ENCODE measurements at regions not wholly inside any gene's neighbourhood (a gene's known extent, or its start where the extent isn't known, plus 50 kb on each side); places are given as distances from the start of the nearest gene placed in this dataset.
"Not testable (repeated sequence)": the region's sequence is repeated elsewhere in the genome, so short reads cannot be mapped to it uniquely, and the experiment has no call there.

DNA sequence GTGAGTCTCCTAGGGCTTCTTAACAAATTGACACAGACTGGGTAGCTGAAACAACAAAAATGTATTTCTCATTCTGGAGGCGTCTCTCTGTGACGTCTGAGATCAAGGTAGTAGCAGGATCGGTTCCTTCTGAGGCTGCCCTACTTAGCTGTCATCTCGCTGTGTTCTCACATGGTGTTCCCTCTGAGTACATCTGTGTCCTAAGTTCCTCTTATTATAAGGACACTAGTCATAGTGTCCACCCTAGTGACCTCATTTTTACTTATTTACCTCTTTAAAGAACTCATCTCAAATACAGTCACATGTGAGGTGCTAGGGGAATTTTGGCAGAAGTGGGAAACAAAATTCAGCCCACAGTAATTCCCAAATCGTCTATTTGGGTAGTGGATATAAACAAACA, 529.1 kb downstream of the NPIPA7 start:
- DNase-seq (ENCODE audit: low spot score) = no peak
- intact Hi-C loops (cut with DNase I) = no loop called here

- intact Hi-C loops (cut with DNase I) = no loop called here
Measured at GRCh38 chr16:16909126-16909525, 530.2 kb downstream of the NPIPA7 start.

DNA sequence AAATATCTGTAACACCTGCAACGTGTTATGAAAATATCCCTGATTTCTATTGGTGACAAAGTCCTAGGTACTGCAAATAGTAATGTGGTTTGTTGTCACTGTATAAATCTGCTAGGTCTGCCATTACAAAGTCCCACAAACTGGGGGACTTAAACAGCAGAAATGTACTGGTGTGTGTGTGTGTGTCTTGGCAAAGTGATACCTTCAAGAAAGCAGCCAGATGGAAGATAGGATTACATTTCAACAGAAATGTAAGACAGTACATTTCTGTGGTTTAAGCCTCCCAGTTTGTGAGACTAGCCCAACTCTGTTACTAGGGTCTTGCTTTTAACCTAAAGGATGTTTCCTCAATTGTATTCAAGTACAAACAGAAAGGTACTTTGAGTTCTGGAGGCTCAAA, 531.7 kb downstream of the NPIPA7 start:
- DNase-seq (ENCODE audit: low spot score) = no peak
- intact Hi-C loops (cut with DNase I) = no loop called here

More at GRCh38 chr16:16909126-16909525, 530.2 kb downstream of the NPIPA7 start:
- no peak for DNase-seq (ENCODE audit: low spot score)

DNA sequence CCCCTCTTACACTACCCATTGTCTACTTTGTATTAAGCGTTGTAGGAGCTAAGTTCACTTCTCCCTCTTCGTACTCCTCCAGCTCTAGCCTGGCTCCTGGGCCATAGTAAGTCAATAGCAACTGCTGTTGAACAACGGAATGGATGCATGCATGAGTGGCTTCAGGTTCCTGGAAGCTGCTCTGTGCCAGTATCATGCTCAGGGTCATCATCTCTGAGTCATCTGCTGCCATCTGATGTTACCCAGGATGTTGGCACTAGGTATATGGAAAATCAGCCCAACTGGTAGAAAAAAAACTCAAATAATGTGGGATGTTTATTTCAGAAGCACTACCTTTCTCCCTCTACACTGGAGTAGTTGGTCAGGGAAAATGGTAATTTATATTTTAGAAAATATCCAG, 536.8 kb downstream of the NPIPA7 start:
- DNase-seq (ENCODE audit: low spot score) = no peak
- intact Hi-C loops (cut with DNase I) = no loop called here

DNA sequence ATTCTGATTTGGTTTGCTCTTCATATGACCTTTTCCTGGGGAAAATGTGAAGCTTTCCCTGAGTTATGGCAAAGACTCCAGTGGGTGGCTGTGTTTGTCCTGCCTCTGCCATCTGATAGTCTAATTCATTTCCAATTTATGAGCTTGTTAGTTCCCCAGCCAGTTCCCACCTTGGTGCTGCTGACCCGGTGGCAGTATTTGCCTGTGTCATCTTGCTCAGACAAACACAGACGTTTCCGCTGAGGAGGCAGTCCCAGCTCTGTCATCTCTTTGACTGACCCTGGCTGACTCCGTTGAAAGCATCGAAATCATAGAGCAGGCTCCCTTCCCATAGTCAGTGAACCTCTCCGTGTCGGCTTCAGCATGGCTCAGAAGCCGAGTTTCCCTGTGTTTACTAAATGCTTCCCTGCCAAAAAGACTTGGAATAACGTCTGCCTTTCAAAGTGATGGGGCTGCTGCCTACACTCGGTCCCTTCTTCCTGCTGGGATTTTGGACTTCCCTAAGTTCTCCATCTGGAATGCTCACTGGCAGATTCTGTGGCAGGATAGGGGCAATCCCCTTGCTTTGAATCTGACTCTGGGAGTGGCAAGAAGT, 538.3 kb downstream of the NPIPA7 start:
- no peak for DNase-seq (ENCODE audit: low spot score)
- intact Hi-C loops (cut with DNase I) = no loop called here

DNA sequence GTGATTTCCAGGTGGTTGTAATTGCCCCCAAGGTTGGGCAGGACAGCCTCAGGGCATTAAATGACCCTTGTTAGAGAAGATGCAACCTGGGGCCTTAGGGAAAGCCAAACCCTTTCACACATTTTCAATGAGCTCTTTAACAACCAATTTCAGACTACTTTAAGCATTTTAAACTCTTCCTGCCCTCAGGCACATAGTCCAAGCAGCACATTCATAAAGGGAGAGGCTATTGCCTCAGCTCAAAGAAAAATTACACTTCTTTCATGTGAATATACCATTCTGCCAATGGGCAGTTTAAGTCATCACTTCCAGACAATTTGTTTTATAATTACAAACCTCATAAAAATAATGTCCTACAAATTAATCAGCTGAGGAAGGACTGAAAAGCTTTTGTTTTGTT, 544.5 kb downstream of the NPIPA7 start:
- intact Hi-C loops (cut with DNase I) = no loop called here
- DNase-seq (ENCODE audit: low spot score) = no peak

GRCh38 chr16:16924613-16925012, 545.7 kb downstream of the NPIPA7 start:
- DNase-seq (ENCODE audit: low spot score) = no peak
- intact Hi-C loops (cut with DNase I) = no loop called here

GRCh38 chr16:16925432-16925831, 545.3 kb downstream of the XYLT1 start:
- no peak for DNase-seq (ENCODE audit: low spot score)
- intact Hi-C loops (cut with DNase I) = no loop called here

DNA sequence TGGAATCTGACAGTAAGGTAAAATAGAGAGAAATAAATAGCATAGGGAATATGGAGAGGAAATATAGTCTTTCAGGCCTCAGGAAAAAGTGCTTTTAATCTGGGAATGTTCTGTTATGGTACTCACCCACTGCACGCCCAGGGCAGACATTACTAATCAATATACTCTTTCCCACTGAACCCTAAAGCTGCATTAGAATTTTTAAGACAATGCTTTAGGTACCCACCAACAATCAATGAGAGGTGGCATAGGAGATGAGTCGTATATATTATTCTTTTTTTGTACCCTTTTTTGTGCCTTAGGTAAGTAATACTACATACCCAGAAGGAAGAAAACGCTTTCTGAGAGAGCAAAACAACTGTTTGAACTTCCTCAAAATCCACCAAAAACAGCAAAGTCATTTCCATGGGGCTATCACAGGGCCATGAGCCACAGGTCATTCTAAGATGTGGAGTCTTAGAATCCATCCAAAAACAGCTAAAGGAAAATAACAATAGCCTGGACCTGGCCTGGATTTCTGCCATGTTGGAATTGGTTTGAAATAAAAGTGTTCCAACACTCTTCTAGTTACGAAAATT, 542.1 kb downstream of the XYLT1 start:
- intact Hi-C loops (cut with DNase I) = no loop called here
- no peak for DNase-seq (ENCODE audit: low spot score)

- no peak for DNase-seq (ENCODE audit: low spot score)
- intact Hi-C loops (cut with DNase I) = no loop called here
Measured at GRCh38 chr16:16930309-16931000, 540.3 kb downstream of the XYLT1 start.

DNA sequence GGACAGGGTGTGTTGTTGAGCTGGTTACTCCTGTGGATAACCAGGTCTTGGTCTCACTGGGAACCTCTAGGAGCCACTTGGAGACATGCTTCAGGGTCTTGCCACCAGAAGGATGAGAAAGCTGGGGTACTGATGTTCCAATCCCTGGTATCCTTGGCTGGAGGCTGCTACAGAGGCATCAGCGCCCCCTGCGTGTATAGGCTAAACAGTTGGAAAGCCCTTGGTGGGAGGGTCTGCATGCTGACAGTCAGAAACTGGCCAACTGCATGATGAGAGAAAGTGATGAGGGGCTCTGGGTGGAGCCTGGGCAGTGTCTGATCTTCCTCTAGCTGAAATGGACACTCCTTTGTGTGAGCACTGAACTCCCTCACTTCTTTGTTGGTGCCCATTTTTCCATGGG, 536.9 kb downstream of the XYLT1 start:
- DNase-seq (ENCODE audit: low spot score) = no peak
- intact Hi-C loops (cut with DNase I) = no loop called here

GRCh38 chr16:16934660-16935059, 536.1 kb downstream of the XYLT1 start:
- intact Hi-C loops (cut with DNase I) = no loop called here
- no peak for DNase-seq (ENCODE audit: low spot score)

DNA sequence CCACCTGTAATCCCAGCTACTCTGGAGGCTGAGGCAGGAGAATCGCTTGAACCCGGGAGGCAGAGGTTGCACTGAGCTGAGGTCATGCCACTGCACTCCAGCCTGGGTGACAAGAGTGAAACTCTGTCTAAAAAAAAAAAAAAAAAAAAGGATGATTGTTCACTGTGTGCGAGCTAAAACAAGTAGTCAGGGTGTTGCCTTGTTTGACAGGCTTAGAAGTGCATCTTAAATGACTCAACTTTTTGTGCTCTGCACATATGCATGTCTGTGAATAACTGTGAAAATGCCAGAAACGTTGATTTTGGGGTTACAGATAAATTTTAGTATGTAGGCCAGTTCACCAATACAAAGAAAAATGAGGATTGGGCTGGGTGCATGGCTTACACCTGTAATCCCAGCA, 534.9 kb downstream of the XYLT1 start:
- intact Hi-C loops (cut with DNase I); DNase-seq (ENCODE audit: low spot score): not testable (repeated sequence)

GRCh38 chr16:16937576-16937975, 533.2 kb downstream of the XYLT1 start:
- intact Hi-C loops (cut with DNase I) = no loop called here
- no peak for DNase-seq (ENCODE audit: low spot score)

DNA sequence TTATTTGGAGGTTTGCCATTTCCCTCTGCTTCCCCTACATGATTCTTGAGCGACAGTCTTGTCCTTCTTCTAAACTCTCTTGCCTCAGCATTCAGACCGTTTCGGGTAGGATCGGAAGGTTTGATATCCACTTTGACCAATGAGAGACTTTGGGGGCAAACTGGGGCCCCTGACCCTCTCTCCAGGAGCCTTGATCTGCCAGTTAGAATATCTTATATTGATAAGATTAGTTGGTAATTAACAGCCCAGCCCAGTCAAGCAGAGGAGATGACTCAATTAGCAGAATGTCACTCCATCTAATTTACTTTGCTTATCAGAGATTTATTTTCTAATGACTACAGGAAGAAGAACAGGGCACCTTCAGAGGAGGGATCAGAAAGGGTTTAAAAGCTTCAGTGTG, 532.8 kb downstream of the XYLT1 start:
- intact Hi-C loops (cut with DNase I) = no loop called here

GRCh38 chr16:16938980-16939379, 531.8 kb downstream of the XYLT1 start:
- intact Hi-C loops (cut with DNase I) = no loop called here
- no peak for DNase-seq (ENCODE audit: low spot score)

More for the DNA sequence above, 532.8 kb downstream of the XYLT1 start:
- no peak for DNase-seq (ENCODE audit: low spot score)

DNA sequence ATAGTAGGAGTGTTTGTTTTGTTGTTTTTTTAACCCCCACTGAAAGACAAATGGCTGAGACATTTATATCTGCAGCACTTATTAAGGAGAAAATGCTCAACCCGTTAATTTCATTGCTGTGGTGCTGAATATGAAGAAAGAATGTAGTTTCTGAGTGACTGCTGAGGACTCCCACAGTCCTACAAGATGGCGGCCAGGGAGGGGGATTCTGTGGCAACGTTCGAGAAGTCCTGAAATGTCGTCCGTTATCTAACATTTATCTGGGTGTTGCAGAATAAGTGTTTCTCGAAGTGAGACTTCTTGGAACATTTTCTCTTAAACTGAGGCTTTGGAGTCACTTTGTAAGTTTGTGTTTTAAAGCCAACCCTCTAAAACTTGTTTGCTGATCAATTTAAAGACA, 530.4 kb downstream of the XYLT1 start:
- intact Hi-C loops (cut with DNase I) = no loop called here
- DNase-seq (ENCODE audit: low spot score) = no peak

GRCh38 chr16:16942849-16943248, 527.9 kb downstream of the XYLT1 start:
- intact Hi-C loops (cut with DNase I); DNase-seq (ENCODE audit: low spot score): not testable (repeated sequence)

GRCh38 chr16:16945207-16945606, 525.6 kb downstream of the XYLT1 start:
- intact Hi-C loops (cut with DNase I) = no loop called here
- no peak for DNase-seq (ENCODE audit: low spot score)

GRCh38 chr16:16956376-16956775, 514.4 kb downstream of the XYLT1 start:
- DNase-seq (ENCODE audit: low spot score) = no peak
- intact Hi-C loops (cut with DNase I) = no loop called here

- DNase-seq (ENCODE audit: low spot score) = no peak
- intact Hi-C loops (cut with DNase I) = no loop called here
Measured at GRCh38 chr16:16960785-16961184, 510.0 kb downstream of the XYLT1 start.
